ENCODE measurements at regions not wholly inside any gene's neighbourhood (a gene's known extent, or its start where the extent isn't known, plus 50 kb on each side); places are given as distances from the start of the nearest gene placed in this dataset.
"Not testable (repeated sequence)": the region's sequence is repeated elsewhere in the genome, so short reads cannot be mapped to it uniquely, and the experiment has no call there.

- DNase-seq, result not testable (repeated sequence)
These were observed 823.5 kb downstream of the TMEM121 start for GRCh38 chr14:106349678-106350457.

- DNase-seq, result not testable (repeated sequence)
These were observed 828.8 kb downstream of the TMEM121 start for GRCh38 chr14:106355007-106355791.

- DNase-seq, result not testable (repeated sequence)
These were observed 829.7 kb downstream of the TMEM121 start for GRCh38 chr14:106355881-106356642.

GRCh38 chr14:106356643-106356930 lies 830.2 kb downstream of the TMEM121 start:
- not testable (repeated sequence) for DNase-seq

- DNase-seq, result not testable (repeated sequence)
These were observed 832.9 kb downstream of the TMEM121 start for GRCh38 chr14:106359157-106359887.

- DNase-seq, result not testable (repeated sequence)
These were observed 839.0 kb downstream of the TMEM121 start for GRCh38 chr14:106365371-106365770.

GRCh38 chr14:106365894-106366293 lies 839.5 kb downstream of the TMEM121 start:
- DNase-seq, result not testable (repeated sequence)

GRCh38 chr14:106366971-106367370 lies 840.6 kb downstream of the TMEM121 start:
- not testable (repeated sequence) for DNase-seq

GRCh38 chr14:106369456-106369855 lies 843.1 kb downstream of the TMEM121 start:
- not testable (repeated sequence) for DNase-seq

GRCh38 chr14:106372870-106373652 lies 846.7 kb downstream of the TMEM121 start:
- no peak for DNase-seq

GRCh38 chr14:106373653-106374110 lies 847.3 kb downstream of the TMEM121 start:
- DNase-seq, result not testable (repeated sequence)

GRCh38 chr14:106377432-106377831 lies 851.0 kb downstream of the TMEM121 start:
- no peak for DNase-seq

- no peak for DNase-seq
These were observed 851.8 kb downstream of the TMEM121 start for GRCh38 chr14:106378191-106378590.

GRCh38 chr14:106380740-106381139 lies 854.4 kb downstream of the TMEM121 start:
- DNase-seq, result no peak

GRCh38 chr14:106389186-106389585 lies 862.8 kb downstream of the TMEM121 start:
- DNase-seq, result not testable (repeated sequence)

GRCh38 chr14:106390401-106390800 lies 864.0 kb downstream of the TMEM121 start:
- DNase-seq, result no peak

GRCh38 chr14:106390947-106391346 lies 864.6 kb downstream of the TMEM121 start:
- no peak for DNase-seq

GRCh38 chr14:106393742-106394141 lies 867.4 kb downstream of the TMEM121 start:
- no peak for DNase-seq

- DNase-seq, result no peak
These were observed 869.2 kb downstream of the TMEM121 start for GRCh38 chr14:106395456-106396050.

GRCh38 chr14:106396999-106397398 lies 870.6 kb downstream of the TMEM121 start:
- DNase-seq, result no peak

GRCh38 chr14:106398931-106399331 lies 872.5 kb downstream of the TMEM121 start:
- DNase-seq, result not testable (repeated sequence)
